GM21528 (cell line): ENCODE measurements at regions not wholly inside any gene's neighbourhood (a gene's known extent, or its start where the extent isn't known, plus 50 kb on each side); places are given as distances from the start of the nearest gene placed in this dataset.

Experiments used
- ATAC-seq: cut with Tn5 transposase; IDR thresholded peaks from one replicate; pipeline ENCODE4 v1.9.1; 2021; ENCODE audit warnings: mild to moderate bottlenecking, moderate library complexity; ENCODE audit not compliant: unreplicated experiment, low FRiP score

DNA sequence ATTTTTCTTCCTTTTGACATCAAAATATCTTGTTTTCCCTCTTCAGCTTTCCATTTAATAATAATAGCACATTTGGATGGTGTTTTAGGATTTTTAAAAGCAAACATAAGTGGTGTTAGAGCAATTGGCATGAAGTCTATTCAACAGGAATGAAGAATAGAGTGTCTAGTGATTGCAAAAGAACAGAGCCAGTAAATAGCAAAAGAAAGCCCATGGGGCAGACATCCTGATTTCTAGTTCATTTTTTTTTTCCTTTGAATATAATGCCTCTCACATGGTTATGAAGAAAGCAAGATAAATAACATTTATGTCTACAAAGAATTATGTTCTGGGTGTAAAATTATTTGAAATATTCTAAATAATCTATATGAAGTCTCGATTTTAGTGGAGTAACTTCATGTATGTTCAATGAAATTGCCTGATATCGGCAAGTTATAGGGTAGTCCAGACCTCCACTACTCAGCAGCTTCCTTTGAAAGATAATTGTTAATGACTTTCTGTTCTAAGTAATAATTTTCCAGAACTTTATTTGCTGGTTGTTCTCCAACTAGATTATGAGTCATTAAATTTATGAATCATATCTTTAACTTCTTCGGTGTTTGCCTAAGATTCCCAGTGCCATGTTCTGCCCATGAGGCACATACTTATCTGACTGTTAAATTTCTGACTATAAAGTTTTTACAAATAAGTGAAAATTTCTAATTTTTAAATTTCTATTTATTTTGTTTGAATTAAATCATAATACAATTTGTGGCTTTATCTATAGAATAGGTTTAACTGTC is 587.9 kb downstream of the TLL1 start:
- ATAC-seq, result no peak

DNA sequence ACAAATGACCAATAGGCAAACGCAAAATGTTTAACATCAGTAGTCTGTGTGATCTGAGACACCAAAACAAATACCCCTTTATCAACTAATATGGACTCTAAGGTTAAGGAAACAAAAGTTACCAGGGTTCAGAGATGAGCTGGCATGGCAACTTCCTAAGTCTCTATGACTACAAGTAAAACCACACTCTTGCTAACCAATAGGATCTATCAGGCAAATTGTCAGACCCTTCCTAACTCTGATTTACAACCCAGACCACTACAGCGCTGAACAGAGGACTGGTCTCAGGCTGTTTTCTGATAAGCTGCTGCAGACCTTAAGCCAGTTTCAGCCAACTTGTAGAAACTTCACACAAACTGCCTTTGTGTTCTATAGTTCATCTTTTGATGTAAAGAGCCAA is 608.0 kb downstream of the TLL1 start:
- no peak for ATAC-seq

DNA sequence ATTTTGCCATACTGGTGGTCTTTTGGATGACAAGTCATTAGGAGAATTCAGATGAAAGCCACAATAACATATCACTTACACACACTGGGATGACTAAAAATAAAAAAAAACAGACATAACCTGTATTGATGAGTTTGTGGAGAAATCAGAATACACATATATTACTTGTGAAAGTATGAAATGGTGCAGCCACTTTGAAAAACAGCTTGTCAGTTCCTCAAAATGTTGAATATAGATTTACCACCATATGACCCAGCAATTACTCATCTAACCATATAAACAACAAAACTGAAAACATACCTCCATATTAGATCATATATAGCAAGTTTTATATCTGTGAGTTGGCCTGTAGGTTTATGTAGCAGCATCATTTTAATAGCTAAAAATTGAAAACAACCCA is 608.7 kb downstream of the TLL1 start:
- no peak for ATAC-seq

DNA sequence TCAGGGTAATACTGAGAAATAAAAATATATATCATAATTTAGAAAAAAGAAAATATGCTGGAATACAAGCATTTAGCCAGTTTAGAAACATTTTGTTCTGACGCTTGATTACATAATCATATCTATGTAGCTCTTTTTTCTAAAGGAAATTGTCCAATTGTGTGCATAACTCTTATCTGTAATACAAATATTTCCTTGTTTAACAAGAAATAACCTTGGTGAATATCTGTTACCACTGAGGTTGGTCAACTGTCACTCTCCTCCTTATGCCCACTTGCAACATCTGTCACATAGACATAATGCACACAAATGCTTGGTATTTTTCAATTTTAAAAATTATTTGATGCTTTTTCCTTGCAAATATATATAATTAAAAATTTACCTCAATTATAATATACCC is 609.7 kb downstream of the TLL1 start:
- no peak for ATAC-seq

DNA sequence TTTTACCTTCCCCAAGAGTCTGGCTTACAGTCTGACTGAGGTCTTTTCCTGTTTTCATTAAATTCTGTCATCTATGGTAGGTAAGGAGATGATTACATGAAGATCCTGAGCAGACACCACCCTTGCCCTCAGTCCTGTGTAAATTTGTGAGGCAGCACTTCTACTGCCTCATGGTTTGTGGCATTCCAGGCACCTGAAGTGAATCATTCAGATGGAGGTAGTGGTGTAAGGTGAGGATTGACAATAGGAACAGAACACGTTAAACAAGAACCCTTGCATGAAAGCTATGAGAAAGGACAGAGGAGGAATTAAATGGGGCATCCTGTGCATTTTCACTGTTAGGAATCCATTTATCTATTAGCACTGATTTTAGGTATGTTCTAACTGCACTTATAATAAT is 618.6 kb downstream of the TLL1 start:
- no peak for ATAC-seq

DNA sequence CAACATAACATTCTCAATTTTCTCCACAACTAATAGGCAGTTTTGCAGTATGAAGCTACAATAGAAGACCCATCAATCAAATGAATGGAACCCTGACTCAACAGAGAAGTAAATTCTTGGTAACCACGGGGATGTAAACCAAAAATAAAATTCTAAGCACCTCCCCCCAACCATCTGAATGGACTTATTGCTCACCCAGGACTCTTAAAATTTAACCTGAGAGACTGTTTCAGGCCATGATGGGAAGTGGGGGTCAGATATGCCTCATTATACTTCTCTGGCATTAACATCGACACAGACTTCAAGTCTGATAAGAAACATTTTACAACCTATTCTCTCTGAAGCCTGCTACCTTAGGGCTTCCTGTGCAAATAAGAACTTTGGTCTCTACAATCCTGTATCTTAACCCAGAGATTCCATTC is 620.9 kb downstream of the TLL1 start:
- no peak for ATAC-seq

DNA sequence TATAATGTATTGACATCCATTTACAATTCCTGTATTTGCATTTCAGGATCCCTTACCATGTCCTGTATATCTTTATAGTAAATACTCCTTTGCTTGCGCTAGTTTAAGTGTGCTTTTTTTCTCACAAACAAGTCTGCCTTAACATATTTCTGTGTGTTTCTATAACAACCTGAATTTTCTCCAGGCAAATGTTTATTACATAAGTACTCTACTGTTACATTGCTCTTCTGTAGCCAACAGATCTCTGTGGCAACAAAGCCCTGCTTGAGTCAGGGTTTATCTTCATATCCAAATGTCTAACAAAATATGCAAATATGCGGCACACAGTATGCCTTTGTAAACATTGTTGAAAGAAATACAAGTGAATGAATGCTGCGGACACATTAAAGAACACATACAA is 625.5 kb downstream of the TLL1 start:
- ATAC-seq, result no peak

DNA sequence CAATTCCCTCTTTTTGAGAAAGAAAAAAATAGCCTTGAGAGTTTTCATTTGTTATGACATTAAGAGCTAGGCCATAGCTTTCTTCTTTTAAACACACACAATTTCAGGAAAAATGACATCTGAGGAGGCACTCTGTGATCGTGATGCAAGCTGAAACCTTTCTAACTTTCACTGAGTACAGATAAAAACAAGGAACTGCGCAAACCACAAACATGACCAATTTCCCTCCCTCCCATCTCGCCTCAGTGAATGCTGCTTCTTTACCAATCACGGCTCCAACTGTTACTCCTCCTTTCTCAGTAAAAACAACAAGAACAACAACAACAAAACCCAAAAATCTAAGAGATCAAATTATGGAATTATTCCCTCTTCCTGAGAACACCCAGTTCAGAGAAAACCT is 626.8 kb downstream of the TLL1 start:
- no peak for ATAC-seq

DNA sequence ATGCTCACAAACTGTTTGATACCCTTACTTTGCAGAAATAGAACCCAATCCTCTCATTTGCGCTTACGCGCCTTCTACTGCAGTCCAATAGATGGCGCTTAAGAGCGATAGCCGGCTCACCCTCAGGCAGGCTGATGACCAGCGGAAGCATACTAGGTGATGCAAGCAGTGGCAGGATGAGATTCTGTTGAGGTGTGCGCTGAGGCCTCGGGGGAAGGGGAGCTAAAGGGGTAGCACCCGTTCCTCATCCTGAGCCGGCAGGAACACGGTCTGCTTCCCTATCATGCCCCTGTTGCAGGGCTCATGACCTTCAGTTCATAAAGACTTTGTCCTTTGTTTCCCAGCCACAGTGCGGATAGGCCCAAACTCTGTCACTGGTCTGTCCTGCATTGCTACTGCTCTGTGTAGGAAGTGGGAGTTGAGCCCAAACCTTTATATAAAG is 628.9 kb downstream of the TLL1 start:
- ATAC-seq, result no peak

DNA sequence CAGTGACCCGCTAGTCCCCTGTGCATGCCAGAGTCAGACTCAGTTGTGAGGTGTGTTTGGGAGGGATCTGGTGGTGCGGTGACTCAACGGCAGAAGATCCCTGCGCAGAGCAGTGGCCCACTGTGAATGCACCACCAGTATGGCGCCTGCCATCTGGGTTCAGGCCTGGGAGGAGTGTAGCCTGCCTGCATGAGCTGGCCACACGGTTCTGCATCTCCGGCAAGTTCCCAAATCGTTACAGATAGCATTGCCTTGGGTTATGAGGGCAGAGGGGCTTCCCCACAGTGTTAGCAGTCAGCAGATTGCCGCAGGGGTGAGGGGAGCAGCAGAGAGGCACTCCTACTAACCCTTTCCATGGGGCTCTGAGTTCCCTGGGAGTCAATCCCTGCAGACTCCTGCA is 629.6 kb downstream of the TLL1 start:
- no peak for ATAC-seq

DNA sequence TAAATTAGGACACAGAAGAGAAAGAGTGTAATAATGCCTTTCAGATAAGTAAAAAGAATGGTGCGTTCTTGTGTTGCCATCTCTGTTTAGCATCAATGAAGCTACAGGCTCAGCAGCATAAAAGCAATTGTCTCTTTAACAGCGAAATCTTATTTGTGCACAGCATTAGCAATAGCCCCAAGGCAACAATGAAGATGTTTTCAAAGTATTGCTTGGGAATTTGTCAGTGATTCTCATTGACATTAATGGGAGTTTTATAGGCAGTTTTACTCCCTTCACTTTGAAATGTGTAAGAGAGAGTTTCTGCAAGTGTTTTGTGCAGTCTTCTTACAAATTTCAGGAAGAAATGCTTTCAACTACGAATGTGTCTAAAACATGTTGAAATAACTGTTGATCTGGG is 633.0 kb downstream of the TLL1 start:
- ATAC-seq, result no peak

DNA sequence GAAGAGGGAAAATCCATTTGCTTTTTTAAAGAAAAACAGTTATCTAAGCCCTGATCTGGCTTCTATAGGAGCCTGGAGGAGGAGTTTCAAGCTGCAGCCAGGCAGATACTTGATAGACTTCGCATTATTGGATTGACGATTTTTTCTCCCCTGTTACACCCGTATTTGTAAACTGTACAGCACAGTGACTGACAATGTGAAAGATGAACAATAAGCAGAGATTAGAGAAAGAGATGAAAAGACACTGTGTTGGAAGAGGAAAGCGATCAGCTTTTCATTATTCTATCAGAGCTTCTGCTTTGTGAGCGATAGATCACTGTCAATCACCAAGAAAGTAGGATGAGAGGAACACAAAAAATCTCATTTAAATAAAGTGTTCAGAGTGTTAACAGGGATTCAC is 639.2 kb downstream of the TLL1 start:
- ATAC-seq, result no peak

DNA sequence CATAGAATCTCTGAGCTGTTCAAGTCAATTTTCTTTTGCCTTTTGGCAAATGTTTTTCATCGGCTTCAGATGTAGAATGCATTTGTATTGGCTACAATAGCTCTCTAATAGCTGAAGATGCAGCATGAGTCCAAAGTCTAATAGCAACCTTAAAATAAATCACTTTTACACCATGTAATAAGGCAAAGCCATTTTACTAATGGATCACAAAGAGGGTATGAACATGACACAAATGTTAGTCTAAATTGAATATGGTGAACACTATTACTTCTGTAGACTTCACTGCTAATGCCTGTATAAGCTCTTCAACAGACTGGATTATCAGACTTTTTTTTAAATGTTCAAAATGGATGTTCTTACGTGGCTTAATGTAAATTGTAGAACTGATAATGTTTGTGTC is 645.3 kb downstream of the TLL1 start:
- ATAC-seq, result no peak

DNA sequence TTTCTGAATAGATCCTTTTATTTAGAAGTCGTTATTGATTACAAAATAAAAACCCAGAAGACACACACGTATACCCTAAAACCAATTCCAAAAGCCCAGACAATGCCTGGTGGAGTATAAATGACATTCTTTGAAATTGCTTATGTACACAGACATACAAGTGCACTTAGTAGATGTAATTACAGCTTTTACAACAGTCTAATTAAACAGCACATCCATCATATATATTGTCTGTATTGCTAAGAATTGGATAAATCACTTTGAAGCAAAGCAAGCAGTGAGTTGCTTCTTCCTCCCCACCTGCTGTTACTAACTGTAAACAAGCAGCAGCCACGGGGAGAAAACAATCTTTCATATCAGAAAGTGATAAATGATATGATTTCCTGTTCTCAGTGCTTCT is 645.7 kb downstream of the TLL1 start:
- ATAC-seq, result no peak

DNA sequence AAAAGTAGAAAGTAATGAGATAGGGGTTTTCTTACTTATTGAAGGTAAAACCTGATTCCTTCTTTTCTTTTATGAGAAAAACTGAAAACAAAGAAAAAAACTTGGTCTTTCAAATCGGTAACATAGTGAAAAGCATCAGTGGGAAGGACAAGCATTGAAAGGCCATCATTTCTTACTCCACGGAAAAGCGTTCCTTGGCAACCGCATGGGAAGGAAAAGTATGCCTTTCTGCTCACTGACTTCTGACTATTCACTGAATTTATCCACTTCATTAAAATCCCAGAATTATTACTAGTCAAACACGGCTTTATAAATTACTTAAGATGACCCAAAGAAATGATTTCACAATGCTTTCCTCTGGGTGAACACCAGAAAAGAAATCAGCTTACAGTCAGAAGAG is 646.7 kb downstream of the TLL1 start:
- ATAC-seq, result no peak

DNA sequence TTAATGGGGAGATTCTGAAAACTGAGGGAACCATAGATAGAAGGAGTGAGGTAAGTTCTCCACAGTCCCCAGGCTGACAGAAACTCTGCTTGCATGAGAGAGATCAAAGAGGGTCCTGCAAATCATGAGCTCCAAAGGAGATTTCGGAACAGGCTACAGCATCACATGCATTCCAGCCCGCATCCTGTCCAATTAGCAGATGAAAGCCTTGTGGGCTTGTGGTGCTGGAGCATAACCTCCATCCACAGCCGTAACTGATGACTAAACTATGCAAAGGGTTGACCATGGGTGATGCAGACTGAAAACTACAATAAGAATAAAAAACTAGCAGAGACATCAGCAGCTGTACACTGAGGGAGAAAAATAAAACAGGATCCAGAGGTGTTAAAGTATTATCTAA is 654.5 kb downstream of the TLL1 start:
- no peak for ATAC-seq

DNA sequence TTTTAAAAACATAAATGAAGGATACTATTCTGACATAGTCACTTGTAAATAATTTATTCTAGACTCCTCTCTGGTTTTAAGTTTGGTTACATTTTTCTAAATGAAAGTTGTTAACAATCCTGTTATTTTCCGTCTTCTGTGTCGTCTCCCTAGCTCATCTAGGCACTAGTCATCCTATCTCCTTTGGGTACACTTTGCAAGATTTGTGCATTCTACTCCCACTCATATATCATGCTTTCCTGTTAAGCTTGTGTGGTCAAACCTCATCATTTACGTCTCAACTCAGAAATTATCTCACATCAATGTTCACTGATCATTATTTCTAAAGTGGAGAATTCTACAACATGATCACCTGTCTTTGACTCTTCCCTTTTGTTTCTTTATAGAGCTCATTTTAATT is 658.7 kb downstream of the TLL1 start:
- ATAC-seq, result no peak

DNA sequence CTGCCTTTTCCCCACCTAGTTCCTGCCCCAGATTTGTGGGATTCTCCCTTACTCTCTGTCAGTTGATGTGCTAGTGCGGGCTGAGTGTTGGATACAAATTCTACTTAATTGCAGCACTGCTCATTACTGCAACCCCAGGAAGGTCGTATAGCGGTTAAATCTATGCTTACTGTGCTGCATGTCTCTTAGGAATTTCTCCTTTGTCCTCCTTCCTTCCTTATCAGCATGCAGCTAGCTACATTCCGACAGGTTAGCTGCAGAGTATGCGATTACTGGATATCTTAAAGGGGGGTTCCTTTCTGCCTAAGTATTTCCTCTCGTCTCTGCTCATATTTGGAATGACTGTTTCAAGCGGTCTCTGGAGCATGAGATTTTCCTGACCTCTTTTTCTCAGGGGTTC is 662.8 kb downstream of the TLL1 start:
- no peak for ATAC-seq

DNA sequence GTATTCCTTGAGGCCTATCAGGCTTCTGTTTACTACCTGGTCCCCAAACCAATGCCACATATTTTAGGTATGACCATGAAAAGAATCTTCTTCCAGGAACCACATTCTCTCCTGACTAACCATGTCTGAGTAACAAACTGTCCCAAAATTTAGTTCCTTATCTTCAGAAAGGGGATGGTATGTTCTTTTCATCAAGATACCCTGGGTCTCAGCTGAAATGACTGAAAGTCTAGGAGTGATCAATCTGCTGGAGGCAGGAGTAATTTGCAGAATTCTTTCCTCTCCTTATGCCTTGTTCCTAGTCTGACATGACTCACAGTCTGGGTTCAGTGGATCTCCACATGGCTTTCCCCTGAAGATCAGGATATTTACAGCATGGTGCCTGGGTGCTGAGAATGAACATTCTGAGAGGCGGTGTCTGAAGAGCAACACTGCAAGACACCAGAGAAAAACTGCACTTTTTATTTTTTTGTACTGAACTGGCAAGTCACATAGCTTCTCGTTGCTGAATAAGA is 665.5 kb downstream of the TLL1 start:
- ATAC-seq, result no peak

DNA sequence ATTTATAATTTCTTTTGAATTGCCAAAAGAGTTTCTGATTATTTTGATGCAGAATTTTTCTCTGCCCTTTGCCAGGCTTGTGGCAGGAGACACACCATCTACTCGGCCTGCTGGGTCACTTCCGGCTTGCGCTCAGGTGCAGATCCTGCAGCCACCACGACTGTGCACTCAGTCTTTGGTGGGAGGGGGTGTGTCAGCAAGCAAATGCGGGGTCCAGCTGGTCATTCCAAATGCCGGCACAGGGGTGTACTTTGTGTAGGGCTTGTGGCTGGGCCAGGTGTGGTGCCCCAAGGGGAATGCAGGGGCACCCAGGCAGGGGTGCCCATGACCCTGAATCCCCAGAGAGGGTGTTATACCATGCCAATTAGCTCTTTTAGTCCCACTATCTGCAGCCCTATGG is 673.0 kb downstream of the TLL1 start:
- no peak for ATAC-seq

DNA sequence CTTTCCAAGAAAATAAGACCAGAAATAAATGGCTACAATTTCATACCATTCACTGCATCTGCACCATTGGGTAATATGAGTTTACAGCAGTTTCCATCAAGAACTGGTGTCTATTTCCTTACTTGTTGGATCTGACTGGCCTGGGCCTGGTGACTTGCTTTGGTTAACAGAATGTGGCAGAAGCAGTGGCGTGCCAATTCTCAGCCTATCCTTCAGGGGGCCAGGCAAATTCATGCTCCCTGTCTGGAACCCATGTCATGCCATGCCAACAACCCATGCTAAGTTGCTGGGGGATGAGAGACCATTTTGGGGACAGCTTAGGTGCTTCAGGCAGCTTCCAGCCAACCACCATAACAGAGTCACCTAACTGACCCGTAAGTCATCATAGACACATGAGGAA is 656.7 kb downstream of the SPOCK3 start:
- ATAC-seq, result no peak

DNA sequence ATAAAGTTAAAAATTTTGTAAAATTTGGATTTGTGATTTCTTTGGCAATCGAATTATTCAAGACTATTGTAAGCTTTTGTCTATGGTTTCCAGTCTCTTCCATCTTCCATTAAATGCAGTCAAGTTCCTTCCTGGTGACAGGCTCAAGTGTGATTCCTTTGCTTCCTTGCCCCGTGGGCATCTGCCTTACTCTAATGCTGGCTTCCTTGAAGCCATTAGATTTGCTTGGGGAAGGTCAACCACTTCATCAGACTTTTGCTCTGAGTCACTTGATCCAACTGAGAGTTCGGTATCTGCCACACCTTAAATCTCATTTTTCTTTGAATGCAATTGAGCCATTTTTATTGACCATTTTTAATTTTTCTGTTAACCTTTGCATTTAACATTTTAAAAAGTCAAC is 648.8 kb downstream of the SPOCK3 start:
- no peak for ATAC-seq
